ENCODE measurements at regions not wholly inside any gene's neighbourhood (a gene's known extent, or its start where the extent isn't known, plus 50 kb on each side); places are given as distances from the start of the nearest gene placed in this dataset.

DNA sequence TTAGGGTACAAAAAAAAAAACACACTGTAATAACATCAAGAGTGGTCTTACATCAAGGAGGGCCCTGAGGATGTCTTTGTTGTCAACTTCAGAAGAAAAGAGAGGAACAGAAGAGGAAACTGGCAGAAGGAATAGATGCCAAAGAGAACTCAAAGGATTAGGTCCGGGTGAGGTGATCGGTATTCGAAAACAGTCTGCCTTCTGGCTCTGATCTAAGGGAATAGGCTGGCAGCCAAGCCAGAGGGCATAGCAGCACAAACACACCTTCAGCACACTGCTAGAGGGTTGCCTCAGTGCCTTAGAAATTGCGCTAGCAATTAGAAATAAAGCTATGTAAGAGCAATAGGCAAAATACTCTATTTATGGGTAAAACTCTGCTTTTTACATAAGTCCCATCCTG is 91.4 kb upstream of the TTC29 start:
- intact Hi-C loops (cut with micrococcal nuclease) (no loop called here), in situ Hi-C loops (cut with MboI) (no loop called here)
- no peak for FAIRE-seq
- ATAC-seq, result no peak
- POLR2A ChIA-PET, result no interaction called here
- H4K20me1 ChIP-seq (replicated peaks; ENCODE audit: control insufficient read depth, insufficient read depth, low read length), result no peaks in the 10 kb centered on the region
- DNase-seq (ENCODE audit: extremely low read depth in 1 of 4, low spot score in 3 of 4), result no peak
- no peaks in the 10 kb centered on the region for H3K9me3 ChIP-seq (replicated peaks; ENCODE audit: control insufficient read depth, insufficient read depth, low read depth, low read length)
- CTCF ChIA-PET (ENCODE audit: low intra/inter-chr PET ratio), result no interaction called here
- no peaks in the 10 kb centered on the region; a peak in 1 of 5 replicates for H3K27me3 ChIP-seq (ENCODE audit: control insufficient read depth in 2 of 2, insufficient read depth in 2 of 2, low read length in 2 of 2)
- no peak overlapping the region for H2AFZ ChIP-seq (ENCODE audit: low read depth, low read length)
- no peaks in the 10 kb centered on the region for H3K36me3 ChIP-seq (ENCODE audit: control insufficient read depth, insufficient read depth, low read length)
- no TSS peak for BruUV-seq (replicated peaks)
- no peak overlapping the region for H3K27ac ChIP-seq (ENCODE audit: extremely low read depth, low read depth, low read length)
- no peaks in the 10 kb centered on the region for H3K9me1 ChIP-seq (ENCODE audit: control insufficient read depth, insufficient read depth, low read length)
- WGBS (ENCODE audit: insufficient coverage, low coverage, missing lambda C conversion rate), result 2% methylated on average over 4 of the region's 4 CpGs
- H3K4me2 ChIP-seq (ENCODE audit: insufficient read depth, low read length), result no peak overlapping the region
- no peak overlapping the region for H3K9ac ChIP-seq (ENCODE audit: insufficient read depth in 1 of 2, low read depth in 2 of 2, low read length in 2 of 2)
- H3K79me2 ChIP-seq (ENCODE audit: control insufficient read depth, insufficient read depth, low read length), result no peaks in the 10 kb centered on the region
- TF ChIP-seq FOXJ2 (tag; IDR thresholded peaks at IDR 0.05) (no peak), ZSCAN29 (IDR thresholded peaks at IDR 0.05) (no peak), LEF1 (IDR thresholded peaks at IDR 0.05) (no peak), THRAP3 (IDR thresholded peaks at IDR 0.05; ENCODE audit: borderline replicate concordance) (no peak), MAX (CRISPR knock-in tag; IDR thresholded peaks at IDR 0.05) (no peak), TGIF2 (CRISPR knock-in tag; IDR thresholded peaks at IDR 0.05) (no peak), PHF8 (IDR thresholded peaks at IDR 0.05; ENCODE audit: borderline replicate concordance, low read length) (no peak), SMAD2 (IDR thresholded peaks at IDR 0.05; ENCODE audit: low read depth, low read length) (no peak), RB1 (IDR thresholded peaks at IDR 0.05; ENCODE audit: low read depth) (no peak), ZC3H8 (IDR thresholded peaks at IDR 0.05) (no peak), SNRNP70 (optimal IDR thresholded peaks at IDR 0.05; ENCODE audit: low read depth, low read length) (no peak), ZNF583 (CRISPR knock-in tag; IDR thresholded peaks at IDR 0.05) (no peak), ASH1L (IDR thresholded peaks at IDR 0.05; ENCODE audit: borderline replicate concordance, low read depth, partially characterized antibody) (no peak), DACH1 (IDR thresholded peaks at IDR 0.05; ENCODE audit: partially characterized antibody) (no peak)
- TF ChIP-seq, protein P1, sequence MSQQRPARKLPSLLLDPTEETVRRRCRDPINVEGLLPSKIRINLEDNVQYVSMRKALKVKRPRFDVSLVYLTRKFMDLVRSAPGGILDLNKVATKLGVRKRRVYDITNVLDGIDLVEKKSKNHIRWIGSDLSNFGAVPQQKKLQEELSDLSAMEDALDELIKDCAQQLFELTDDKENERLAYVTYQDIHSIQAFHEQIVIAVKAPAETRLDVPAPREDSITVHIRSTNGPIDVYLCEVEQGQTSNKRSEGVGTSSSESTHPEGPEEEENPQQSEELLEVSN (IDR thresholded peaks at IDR 0.05; ENCODE audit: borderline replicate concordance in 1 of 2, extremely low read depth in 1 of 2, insufficient read depth in 1 of 2, insufficient read length in 1 of 2, low read depth in 1 of 2, low read length in 1 of 2, poor library complexity in 1 of 2, severe bottlenecking in 1 of 2), result no peak
- TF ChIP-seq, protein P2, sequence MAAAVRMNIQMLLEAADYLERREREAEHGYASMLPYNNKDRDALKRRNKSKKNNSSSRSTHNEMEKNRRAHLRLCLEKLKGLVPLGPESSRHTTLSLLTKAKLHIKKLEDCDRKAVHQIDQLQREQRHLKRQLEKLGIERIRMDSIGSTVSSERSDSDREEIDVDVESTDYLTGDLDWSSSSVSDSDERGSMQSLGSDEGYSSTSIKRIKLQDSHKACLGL (CRISPR knock-in tag; IDR thresholded peaks at IDR 0.05; ENCODE audit: borderline replicate concordance, poor library complexity, severe bottlenecking), result no peak
- no peak overlapping the region for H3K4me3 ChIP-seq
- no peaks in the 10 kb centered on the region for H3K4me1 ChIP-seq (replicated peaks in 1 of 2; ENCODE audit: control insufficient read depth in 2 of 2, insufficient read depth in 2 of 2, low read length in 2 of 2)
